Fibroblast of skin of scalp (primary cell): ENCODE measurements at regions not wholly inside any gene's neighbourhood (a gene's known extent, or its start where the extent isn't known, plus 50 kb on each side); places are given as distances from the start of the nearest gene placed in this dataset.

ENCODE experiments used
- DNase-seq: peaks from one replicate; pipeline ENCODE4 v3.0.0-alpha.2; 2013

GRCh38 chrX:8323356-8323755 lies 141.3 kb upstream of the VCX3B start:
- DNase-seq = no peak

DNA sequence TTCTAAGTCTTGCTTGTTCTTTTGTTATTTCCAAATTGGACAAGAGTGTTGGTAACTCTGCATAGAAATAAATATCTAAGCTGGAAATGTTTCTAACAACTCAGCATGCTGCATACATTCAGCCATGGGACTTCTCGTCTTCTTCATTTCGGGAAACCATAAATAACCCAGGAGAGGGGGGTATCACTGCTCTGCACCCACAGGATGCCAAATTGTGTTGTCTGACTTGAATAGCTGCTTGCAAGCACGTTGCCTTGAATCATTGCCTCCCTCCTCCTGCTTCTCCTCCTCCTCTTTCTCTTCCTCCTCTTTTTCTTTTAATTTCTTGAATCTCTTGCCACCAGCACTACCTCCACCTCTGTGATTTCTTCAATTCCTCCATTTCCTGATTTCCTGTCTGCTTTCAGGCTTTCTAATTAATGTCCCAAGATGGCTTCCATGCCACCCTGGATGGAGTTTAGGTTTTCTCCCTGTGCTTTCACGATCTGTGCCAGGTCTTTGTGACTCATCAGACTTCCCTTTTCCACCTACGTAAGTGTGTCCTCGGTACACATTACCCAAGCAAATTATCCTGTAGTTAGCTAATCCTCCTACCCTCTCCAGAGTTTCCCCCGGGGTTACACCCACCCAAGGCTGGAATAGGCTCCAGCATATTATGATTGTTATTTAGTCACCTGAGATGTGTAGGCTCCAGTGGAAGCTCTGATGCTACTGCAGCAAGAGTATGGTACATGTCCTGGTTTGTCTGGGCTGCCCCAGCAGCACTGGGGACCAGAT lies 122.6 kb upstream of the VCX3B start:
- DNase-seq = no peak

DNA sequence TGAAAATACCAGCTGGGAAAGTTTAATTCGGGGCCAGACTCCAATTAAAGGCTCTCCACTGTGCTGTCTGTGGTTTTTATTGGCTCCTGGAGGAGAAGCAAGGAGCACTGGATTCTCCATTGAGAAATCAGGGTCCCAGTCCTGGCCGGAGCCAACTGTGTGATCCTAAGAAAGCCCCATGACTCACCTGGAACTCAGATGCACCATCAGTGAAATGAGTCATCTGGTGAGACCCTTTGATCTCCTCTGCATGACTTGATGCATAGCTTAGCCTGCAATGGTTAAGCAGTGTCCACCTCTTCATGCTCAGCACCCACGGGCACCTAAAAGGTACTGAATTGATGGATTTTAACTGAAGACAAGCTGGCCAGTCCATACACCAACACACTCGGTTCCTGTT lies 119.2 kb upstream of the VCX3B start:
- DNase-seq = no peak

- no peak for DNase-seq
These were observed 118.6 kb upstream of the VCX3B start for GRCh38 chrX:8346060-8346459.

- no peak for DNase-seq
These were observed 117.7 kb upstream of the VCX3B start for GRCh38 chrX:8346892-8347291.

GRCh38 chrX:8349816-8350544 lies 114.7 kb upstream of the VCX3B start:
- no peak for DNase-seq

GRCh38 chrX:8358302-8358701 lies 106.3 kb upstream of the VCX3B start:
- DNase-seq = no peak

- no peak for DNase-seq
These were observed 100.1 kb upstream of the VCX3B start for GRCh38 chrX:8364369-8365141.

- no peak for DNase-seq
These were observed 98.1 kb upstream of the VCX3B start for GRCh38 chrX:8366481-8366880.

- no peak for DNase-seq
These were observed 90.4 kb upstream of the VCX3B start for GRCh38 chrX:8374041-8374825.

DNA sequence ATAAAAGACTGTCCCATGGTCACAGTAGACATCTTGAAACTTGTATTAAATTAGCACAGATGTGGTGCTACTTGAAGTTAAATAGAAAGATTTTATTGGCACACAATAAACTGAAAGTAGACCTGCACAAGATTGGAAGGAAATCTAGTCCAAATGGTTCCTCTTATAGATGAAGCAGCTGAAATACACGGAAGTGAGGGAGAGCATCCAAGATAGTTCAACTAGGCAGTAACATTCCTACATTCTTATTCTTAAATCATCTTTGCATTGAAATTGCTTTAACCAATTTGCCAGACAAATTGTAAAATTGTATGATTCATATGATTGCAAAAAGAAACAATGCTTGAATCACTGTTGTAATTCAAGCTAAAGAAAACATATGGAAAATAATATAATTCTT lies 87.6 kb upstream of the VCX3B start:
- no peak for DNase-seq

DNA sequence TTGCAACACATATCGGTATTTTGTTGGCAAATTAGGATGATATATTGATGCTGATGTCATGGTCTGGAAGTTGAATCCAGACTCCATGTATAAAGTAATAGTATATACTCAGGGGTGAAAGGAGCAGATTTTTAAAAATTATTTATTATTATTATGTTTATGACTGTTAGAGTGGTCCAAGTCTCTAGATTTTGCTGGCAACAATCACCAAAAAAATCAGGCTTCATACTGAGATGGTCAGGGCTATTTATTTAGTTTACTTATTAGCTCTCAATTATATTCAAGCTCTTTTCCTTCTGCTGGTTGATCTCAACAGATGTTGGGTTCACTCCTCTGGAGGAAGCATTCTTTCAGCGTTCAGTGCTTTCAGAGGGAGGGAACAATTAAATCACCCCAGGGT lies 73.9 kb upstream of the VCX3B start:
- no peak for DNase-seq

DNA sequence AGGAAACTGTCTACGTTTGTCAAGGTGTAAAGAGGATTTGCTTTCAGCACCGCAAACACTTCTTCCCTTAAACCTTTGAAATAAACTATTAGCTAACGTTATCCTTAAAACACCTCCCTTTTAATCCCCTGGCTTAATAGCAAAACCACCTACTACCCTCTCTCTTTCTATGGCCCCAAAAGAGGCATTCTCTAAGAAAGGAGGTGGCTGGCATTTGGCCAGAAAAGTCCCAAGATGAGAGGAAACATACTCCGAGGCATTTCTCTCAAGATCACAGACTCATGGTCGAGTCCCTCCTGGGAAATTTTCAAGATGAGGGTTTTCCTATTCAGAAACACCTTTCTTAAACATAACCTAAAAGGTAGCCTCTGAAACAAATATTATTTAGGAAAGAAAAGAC lies 60.6 kb upstream of the VCX3B start:
- DNase-seq = no peak

GRCh38 chrX:8404471-8404870 lies 60.2 kb upstream of the VCX3B start:
- DNase-seq = peak; percentile 2

GRCh38 chrX:8404926-8405325 lies 59.7 kb upstream of the VCX3B start:
- DNase-seq = no peak

DNA sequence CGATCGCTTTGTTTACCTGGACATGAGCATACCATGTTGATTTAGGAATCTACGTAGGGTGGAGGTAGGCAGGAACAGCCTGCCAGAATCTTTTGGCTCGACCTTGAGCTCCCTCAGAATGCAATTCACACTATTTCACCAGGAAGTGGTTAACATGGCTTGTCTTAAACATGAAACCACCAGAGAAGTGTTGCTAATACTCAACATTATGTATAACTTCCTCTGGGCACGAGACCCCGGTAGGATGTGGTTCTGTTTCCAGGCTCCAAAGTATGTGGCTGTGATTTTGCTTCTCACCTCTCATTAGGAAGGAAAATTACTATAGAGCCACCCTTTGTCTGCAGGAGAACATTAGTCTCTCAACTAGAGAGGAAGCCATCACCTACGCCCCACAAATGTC lies 59.0 kb upstream of the VCX3B start:
- DNase-seq = no peak

GRCh38 chrX:8413279-8413678 lies 51.4 kb upstream of the VCX3B start:
- DNase-seq = no peak
